Tibial nerve (tissue), 4 donors: ENCODE measurements at regions not wholly inside any gene's neighbourhood (a gene's known extent, or its start where the extent isn't known, plus 50 kb on each side); places are given as distances from the start of the nearest gene placed in this dataset.

ENCODE experiments used
- DNase-seq, 2 donors: peaks; one replicate each; pipeline ENCODE4 v3.0.0-alpha.2; 2019; ENCODE audit warnings: low spot score in 2 of 2
- H3K27ac ChIP-seq, 4 donors: fragments of 200-600 bp; sonication (generic) in 3 of 4; one replicate each; pipeline ENCODE4 v1.5.1; 2017 to 2019; ENCODE audit warnings: mild to moderate bottlenecking in 1 of 4
- H3K27me3 ChIP-seq, 2 donors: fragments of 200-600 bp; sonication (generic) in 1 of 2; one replicate each; pipeline versions ENCODE4 v1.5.1 to v1.6.0; 2017 to 2019
- H3K36me3 ChIP-seq, 3 donors: fragments of 200-600 bp; sonication (generic); one replicate each; pipeline ENCODE4 v1.5.1; 2018 to 2019
- H3K4me1 ChIP-seq, 4 donors: fragments of 200-600 bp; sonication (generic) in 3 of 4; one replicate each; pipeline ENCODE4 v1.5.1; 2017 to 2019
- H3K4me3 ChIP-seq, 4 donors: fragments of 200-600 bp; sonication (generic) in 3 of 4; one replicate each; pipeline ENCODE4 v1.5.1; 2017 to 2019; ENCODE audit warnings: mild to moderate bottlenecking in 1 of 4, moderate library complexity in 1 of 4
- H3K9me3 ChIP-seq, 4 donors: fragments of 200-600 bp; sonication (generic) in 3 of 4; one replicate each; pipeline ENCODE4 v1.5.1; 2017 to 2019
- CTCF ChIP-seq, 5 experiments: fragments of 200-600 bp in 3 of 5; fragments of 450-650 bp in 2 of 5; sonication (generic) in 3 of 5; IDR thresholded peaks; one replicate each; pipeline ENCODE4 v1.5.1; 2016 to 2019; ENCODE audit warnings: antibody characterized with exemption in 5 of 5, mild to moderate bottlenecking in 3 of 5, moderate library complexity in 2 of 5
- EP300 ChIP-seq, 2 donors: sonication (generic); formaldehyde crosslinking; IDR thresholded peaks; one replicate each; pipeline ENCODE4 v1.6.1; 2017; ENCODE audit warnings: antibody characterized with exemption in 2 of 2, mild to moderate bottlenecking in 1 of 2
- POLR2A ChIP-seq, 2 donors: fragments of 450-650 bp; IDR thresholded peaks; one replicate each; pipeline ENCODE4 v1.6.1; 2017; ENCODE audit warnings: antibody characterized with exemption in 2 of 2, mild to moderate bottlenecking in 2 of 2, moderate library complexity in 2 of 2
- WGBS, 2 donors: methylation state at CpG; one replicate each; pipeline ENCODE4 v1.1.5; 2018; 5-methylcytosine and 5-hydroxymethylcytosine counted together

- TF ChIP-seq EP300 (IDR thresholded peaks at IDR 0.05) (no peak), CTCF (IDR thresholded peaks at IDR 0.05) (no peak), POLR2A (IDR thresholded peaks at IDR 0.05) (no peak)
- Histone ChIP-seq H3K4me1 (no peaks in the 10 kb centered on the region), H3K27me3 (no peaks in the 10 kb centered on the region), H3K27ac (no peak overlapping the region), H3K36me3 (no peaks in the 10 kb centered on the region), H3K9me3 (no peaks in the 10 kb centered on the region), H3K4me3 (no peak overlapping the region)
- DNase-seq = no peak
- WGBS, 2 donors = 48 to 53% methylated on average over 4 of the region's 4 CpGs
These were observed 641.9 kb upstream of the CDH6 start for GRCh38 chr5:30551618-30552017.

GRCh38 chr5:30548580-30549305 lies 644.7 kb upstream of the CDH6 start:
- no peak for DNase-seq
- 77 to 80% methylated on average over 4 of the region's 4 CpGs for WGBS, 2 donors
- H3K27ac ChIP-seq = no peak overlapping the region
- no peaks in the 10 kb centered on the region for H3K27me3 ChIP-seq
- H3K36me3 ChIP-seq = no peaks in the 10 kb centered on the region
- TF ChIP-seq CTCF (IDR thresholded peaks at IDR 0.05) (no peak), EP300 (IDR thresholded peaks at IDR 0.05) (no peak), POLR2A (IDR thresholded peaks at IDR 0.05) (no peak)
- no peaks in the 10 kb centered on the region for H3K9me3 ChIP-seq
- H3K4me1 ChIP-seq = no peaks in the 10 kb centered on the region
- H3K4me3 ChIP-seq = no peak overlapping the region

GRCh38 chr5:30540150-30540549 lies 653.3 kb upstream of the CDH6 start:
- 92 to 97% methylated on average over 4 of the region's 4 CpGs for WGBS, 2 donors
- DNase-seq = no peak
- Histone ChIP-seq H3K4me3 (no peak overlapping the region), H3K4me1 (no peaks in the 10 kb centered on the region), H3K27me3 (no peaks in the 10 kb centered on the region), H3K9me3 (peaks cover 0 to 6% (median 0%) of the 10 kb centered on the region in 4 donors), H3K27ac (no peak overlapping the region), H3K36me3 (no peaks in the 10 kb centered on the region)
- TF ChIP-seq CTCF (IDR thresholded peaks at IDR 0.05) (no peak), EP300 (IDR thresholded peaks at IDR 0.05) (no peak), POLR2A (IDR thresholded peaks at IDR 0.05) (no peak)

- no peaks in the 10 kb centered on the region for H3K27me3 ChIP-seq
- no peaks in the 10 kb centered on the region for H3K4me1 ChIP-seq
- WGBS, 2 donors = 33 to 38% methylated on average over 2 to 4 of the region's 4 CpGs
- peaks cover 0 to 6% (median 0%) of the 10 kb centered on the region in 4 donors for H3K9me3 ChIP-seq
- no peak for TF ChIP-seq POLR2A (IDR thresholded peaks at IDR 0.05)
- TF ChIP-seq CTCF (IDR thresholded peaks at IDR 0.05) = no peak
- no peak for TF ChIP-seq EP300 (IDR thresholded peaks at IDR 0.05)
- no peak for DNase-seq
- H3K27ac ChIP-seq = no peak overlapping the region
- no peaks in the 10 kb centered on the region for H3K36me3 ChIP-seq
- no peak overlapping the region for H3K4me3 ChIP-seq
These were observed 654.4 kb upstream of the CDH6 start for GRCh38 chr5:30539004-30539634.

GRCh38 chr5:30525353-30525752 lies 668.1 kb upstream of the CDH6 start:
- H3K4me1 ChIP-seq = no peaks in the 10 kb centered on the region
- H3K27me3 ChIP-seq = no peaks in the 10 kb centered on the region
- WGBS, 2 donors = 72 to 74% methylated on average over 2 of the region's 2 CpGs
- H3K9me3 ChIP-seq = no peaks in the 10 kb centered on the region
- no peaks in the 10 kb centered on the region for H3K36me3 ChIP-seq
- no peak overlapping the region for H3K27ac ChIP-seq
- TF ChIP-seq EP300 (IDR thresholded peaks at IDR 0.05) = no peak
- no peak for DNase-seq
- H3K4me3 ChIP-seq = no peak overlapping the region
